Neural progenitor cell (in vitro differentiated cells): ENCODE measurements at regions not wholly inside any gene's neighbourhood (a gene's known extent, or its start where the extent isn't known, plus 50 kb on each side); places are given as distances from the start of the nearest gene placed in this dataset.

Experiments used
- DNase-seq: peaks from one replicate; pipeline ENCODE4 v3.0.0-alpha.2; 2016; ENCODE audit warnings: low spot score
- H2AFZ ChIP-seq: fragments of 200-600 bp; sonication (generic); replicated peaks from 2 replicates; pipeline ENCODE4 v1.6.1; 2016; ENCODE audit warnings: antibody characterized with exemption
- H3F3A ChIP-seq: fragments of 200-600 bp; sonication (generic); 2 replicates; pipeline ENCODE4 v1.6.1; 2016; ENCODE audit warnings: antibody characterized with exemption, low read depth
- H3K27ac ChIP-seq: fragments of 200-600 bp; sonication (generic); 2 replicates; pipeline ENCODE4 v1.5.1; 2016; ENCODE audit warnings: mild to moderate bottlenecking
- H3K27me3 ChIP-seq: fragments of 200-600 bp; sonication (generic); 2 replicates; pipeline ENCODE4 v1.6.1; 2016; ENCODE audit warnings: mild to moderate bottlenecking, moderate library complexity
- H3K36me3 ChIP-seq: fragments of 200-600 bp; sonication (generic); 2 replicates; pipeline ENCODE4 v1.5.1; 2016
- H3K4me1 ChIP-seq: fragments of 200-600 bp; sonication (generic); 2 replicates; pipeline ENCODE4 v1.6.1; 2016; ENCODE audit warnings: mixed run types
- H3K4me2 ChIP-seq: fragments of 200-600 bp; sonication (generic); 2 replicates; pipeline ENCODE4 v1.6.1; 2016
- H3K4me3 ChIP-seq: fragments of 200-600 bp; sonication (generic); 2 replicates; pipeline ENCODE4 v1.5.1; 2016
- H3K79me2 ChIP-seq: fragments of 200-600 bp; sonication (generic); 2 replicates; pipeline ENCODE4 v1.6.1; 2016; ENCODE audit warnings: low read depth
- H3K9ac ChIP-seq: fragments of 200-600 bp; sonication (generic); 2 replicates; pipeline ENCODE4 v1.6.1; 2016
- H3K9me3 ChIP-seq: fragments of 200-600 bp; sonication (generic); 2 replicates; pipeline ENCODE4 v1.5.1; 2016; ENCODE audit warnings: low read depth
- H4K20me1 ChIP-seq: fragments of 200-600 bp; sonication (generic); 2 replicates; pipeline ENCODE4 v1.6.1; 2016; ENCODE audit warnings: low read depth
- H3K27ac Mint-ChIP-seq: 3 replicates; pipeline ENCODE4 v1.8.0; 2021; ENCODE audit warnings: mixed read lengths
- H3K27me3 Mint-ChIP-seq: 2 replicates; pipeline ENCODE4 v1.8.0; 2022; ENCODE audit warnings: low read depth, mild to moderate bottlenecking, inconsistent platforms, moderate library complexity, mixed read lengths; ENCODE audit not compliant: insufficient read depth
- H3K36me3 Mint-ChIP-seq: 3 replicates; pipeline ENCODE4 v1.8.0; 2021; ENCODE audit warnings: mixed read lengths
- H3K4me1 Mint-ChIP-seq: 3 replicates; pipeline ENCODE4 v1.8.0; 2021; ENCODE audit warnings: mixed read lengths
- H3K4me3 Mint-ChIP-seq: 3 replicates; pipeline ENCODE4 v1.8.0; 2021; ENCODE audit warnings: mild to moderate bottlenecking, moderate library complexity, mixed read lengths
- H3K9me3 Mint-ChIP-seq: 3 replicates; pipeline ENCODE4 v1.8.0; 2020; ENCODE audit warnings: mixed read lengths
- CTCF ChIP-seq: fragments of 200-600 bp; sonication (generic); IDR thresholded peaks from 2 replicates; pipeline ENCODE4 v1.5.1; 2017; ENCODE audit warnings: antibody characterized with exemption, mild to moderate bottlenecking
- EZH2 ChIP-seq: fragments of 200-600 bp; sonication (generic); IDR thresholded peaks from 2 replicates; pipeline ENCODE4 v1.6.1; 2017; ENCODE audit warnings: antibody characterized with exemption, mild to moderate bottlenecking, moderate library complexity
- EZH2phosphoT487 ChIP-seq: fragments of 200-600 bp; sonication (generic); IDR thresholded peaks from 2 replicates; pipeline ENCODE4 v1.6.1; 2017; ENCODE audit warnings: antibody characterized with exemption

DNA sequence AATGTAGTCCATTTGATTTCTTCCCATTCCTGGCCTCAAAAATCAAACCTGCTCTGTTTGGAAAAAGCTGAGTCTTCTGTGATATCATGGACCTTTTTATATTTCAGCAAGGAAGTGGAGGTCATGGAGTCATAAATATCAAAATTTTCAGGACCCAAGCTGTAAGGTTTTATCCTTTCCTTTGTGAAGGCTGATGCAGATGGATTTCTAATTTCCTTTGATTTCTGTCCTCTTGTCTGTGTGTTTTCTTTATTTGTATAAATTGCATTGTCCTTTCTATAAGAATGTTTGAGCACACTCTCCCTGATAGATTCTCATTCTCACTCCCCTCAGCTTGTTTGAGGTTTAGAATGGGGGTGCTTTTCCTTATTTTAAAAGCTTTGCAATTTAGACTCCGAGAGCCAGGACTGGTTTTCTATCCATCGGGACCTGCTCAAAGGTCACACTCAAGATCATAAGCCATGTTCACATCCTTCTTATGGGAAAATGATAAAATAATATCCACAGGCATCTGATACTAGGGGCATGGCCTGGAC is 127.4 kb upstream of the TMEM161B start:
- Mint-ChIP-seq H3K36me3 (no peaks in the 10 kb centered on the region), H3K27me3 (no peaks in the 10 kb centered on the region), H3K9me3 (no peaks in the 10 kb centered on the region), H3K4me1 (peaks cover 84% of the 10 kb centered on the region), H3K4me3 (peak overlapping the region; percentile 54), H3K27ac (peak overlapping the region; percentile 99)
- Histone ChIP-seq H3F3A (peaks cover 8% of the 10 kb centered on the region), H3K9me3 (no peaks in the 10 kb centered on the region), H3K4me2 (no peak overlapping the region), H3K27me3 (no peaks in the 10 kb centered on the region), H3K27ac (no peak overlapping the region), H4K20me1 (no peaks in the 10 kb centered on the region), H2AFZ (no peak overlapping the region), H3K4me3 (no peak overlapping the region), H3K9ac (no peak overlapping the region), H3K36me3 (no peaks in the 10 kb centered on the region), H3K79me2 (no peaks in the 10 kb centered on the region), H3K4me1 (peaks cover 65% of the 10 kb centered on the region)
- no peak for DNase-seq
- TF ChIP-seq EZH2phosphoT487 (no peak), EZH2 (no peak), CTCF (no peak)

DNA sequence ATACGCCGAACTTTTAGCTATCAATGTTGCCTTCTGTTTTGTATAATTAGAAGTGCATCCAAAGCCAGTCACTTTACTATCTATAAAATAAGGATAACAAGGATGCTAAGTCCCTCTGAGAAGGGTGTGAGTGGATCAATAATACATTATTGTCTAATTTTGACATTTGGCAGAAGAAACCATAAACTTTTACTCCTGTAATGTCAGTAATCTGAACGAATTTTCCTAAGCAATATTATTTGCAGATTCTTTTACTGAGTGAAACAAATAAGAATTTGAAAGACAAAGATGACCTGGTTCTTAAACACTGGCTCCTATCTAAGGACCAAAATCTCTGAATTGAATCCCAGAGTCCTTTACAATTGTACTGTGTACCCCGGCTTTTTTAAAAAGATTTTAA is 126.6 kb upstream of the TMEM161B start:
- no peak overlapping the region for H3K4me3 ChIP-seq
- no peak overlapping the region for H2AFZ ChIP-seq
- peak overlapping the region; percentile 33 for H3K27ac Mint-ChIP-seq
- TF ChIP-seq CTCF (no peak), EZH2phosphoT487 (no peak), EZH2 (no peak)
- no peaks in the 10 kb centered on the region for H3K27me3 ChIP-seq
- H3F3A ChIP-seq, result peaks cover 10% of the 10 kb centered on the region
- no peak overlapping the region for H3K9ac ChIP-seq
- H3K4me1 Mint-ChIP-seq, result peaks cover 87% of the 10 kb centered on the region
- H3K79me2 ChIP-seq, result no peaks in the 10 kb centered on the region
- H3K4me2 ChIP-seq, result no peak overlapping the region
- H3K27me3 Mint-ChIP-seq, result no peaks in the 10 kb centered on the region
- H3K9me3 Mint-ChIP-seq, result no peaks in the 10 kb centered on the region
- H3K4me1 ChIP-seq, result peaks cover 73% of the 10 kb centered on the region
- no peak for DNase-seq
- H3K36me3 Mint-ChIP-seq, result no peaks in the 10 kb centered on the region
- H3K4me3 Mint-ChIP-seq, result no peak overlapping the region
- no peak overlapping the region for H3K27ac ChIP-seq
- no peaks in the 10 kb centered on the region for H3K36me3 ChIP-seq
- no peaks in the 10 kb centered on the region for H3K9me3 ChIP-seq
- no peaks in the 10 kb centered on the region for H4K20me1 ChIP-seq

DNA sequence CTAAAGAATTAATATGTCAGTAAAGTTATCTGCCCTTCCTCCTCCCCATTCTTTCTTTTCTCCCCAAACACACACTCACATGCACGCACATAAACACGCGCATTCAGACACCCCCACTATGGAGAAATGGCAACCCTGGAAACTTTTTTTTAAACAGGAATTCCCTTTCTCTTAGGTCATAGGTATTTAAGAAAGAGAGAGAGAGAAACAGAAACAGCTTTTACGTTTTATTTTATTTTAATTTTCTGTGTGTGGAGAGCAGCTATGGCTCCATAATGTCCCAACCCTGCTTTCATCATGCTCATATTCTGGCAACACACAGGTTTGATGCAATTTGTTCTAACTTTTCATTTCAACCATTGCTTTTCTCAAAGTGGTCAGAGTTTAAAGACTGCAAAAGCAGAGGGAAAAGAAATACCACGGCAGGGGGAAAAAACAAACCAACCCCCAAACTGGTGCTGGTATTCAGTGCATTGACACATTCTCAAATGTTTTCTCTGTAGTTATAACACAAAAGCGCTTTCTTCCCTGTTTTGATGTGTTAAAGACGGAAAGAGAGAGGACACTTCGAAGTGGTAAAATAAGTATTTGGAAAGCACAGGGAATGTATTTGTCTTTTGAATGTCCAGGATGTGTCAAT is 126.0 kb upstream of the TMEM161B start:
- peak overlapping the region; percentile 80 for H2AFZ ChIP-seq
- H4K20me1 ChIP-seq, result no peaks in the 10 kb centered on the region
- no peak for TF ChIP-seq EZH2
- no peak for TF ChIP-seq CTCF
- no peak for TF ChIP-seq EZH2phosphoT487
- Mint-ChIP-seq H3K27me3 (no peaks in the 10 kb centered on the region), H3K36me3 (no peaks in the 10 kb centered on the region), H3K4me3 (no peak overlapping the region), H3K9me3 (no peaks in the 10 kb centered on the region), H3K27ac (peak overlapping the region; percentile 58), H3K4me1 (peaks cover 88% of the 10 kb centered on the region)
- H3K4me2 ChIP-seq, result peak overlapping the region; percentile 50
- no peaks in the 10 kb centered on the region for H3K9me3 ChIP-seq
- H3K4me3 ChIP-seq, result no peak overlapping the region
- no peak overlapping the region for H3K9ac ChIP-seq
- H3F3A ChIP-seq, result peaks cover 14% of the 10 kb centered on the region
- no peaks in the 10 kb centered on the region for H3K79me2 ChIP-seq
- H3K27me3 ChIP-seq, result no peaks in the 10 kb centered on the region
- H3K36me3 ChIP-seq, result no peaks in the 10 kb centered on the region
- no peak for DNase-seq
- H3K4me1 ChIP-seq, result peaks cover 79% of the 10 kb centered on the region
- no peak overlapping the region for H3K27ac ChIP-seq
